Progenitor cell of endocrine pancreas (in vitro differentiated cells): ENCODE measurements at regions not wholly inside any gene's neighbourhood (a gene's known extent, or its start where the extent isn't known, plus 50 kb on each side); places are given as distances from the start of the nearest gene placed in this dataset.
"Not testable (repeated sequence)": the region's sequence is repeated elsewhere in the genome, so short reads cannot be mapped to it uniquely, and the experiment has no call there.

Experiments used
- DNase-seq: peaks from one replicate; pipeline ENCODE4 v3.0.0; 2021; ENCODE audit warnings: low spot score; ENCODE audit not compliant: unreplicated experiment
- H3K27ac Mint-ChIP-seq: 2 replicates; pipeline ENCODE4 v1.8.0; 2021; ENCODE audit warnings: mild to moderate bottlenecking, moderate library complexity, mixed read lengths
- H3K27me3 Mint-ChIP-seq: 2 replicates; pipeline ENCODE4 v1.8.0; 2021; ENCODE audit warnings: mixed read lengths
- H3K36me3 Mint-ChIP-seq: 2 replicates; pipeline ENCODE4 v1.8.0; 2022; ENCODE audit warnings: mixed read lengths; ENCODE audit not compliant: insufficient read depth
- H3K4me1 Mint-ChIP-seq: 2 replicates; pipeline ENCODE4 v1.8.0; 2021; ENCODE audit warnings: low read depth, mixed read lengths
- H3K4me3 Mint-ChIP-seq: 2 replicates; pipeline ENCODE4 v1.8.0; 2021; ENCODE audit warnings: low read depth, mild to moderate bottlenecking, moderate library complexity, mixed read lengths
- H3K9me3 Mint-ChIP-seq: 2 replicates; pipeline ENCODE4 v1.8.0; 2021; ENCODE audit warnings: low read depth, mixed read lengths
- TF ChIP-seq, protein P1 (sequence below): fragments of 200-600 bp; sonication (generic); IDR thresholded peaks from one replicate; pipeline ENCODE4 v1.5.0; 2021; ENCODE audit warnings: antibody characterized with exemption, mild to moderate bottlenecking; ENCODE audit not compliant: unreplicated experiment

DNA sequence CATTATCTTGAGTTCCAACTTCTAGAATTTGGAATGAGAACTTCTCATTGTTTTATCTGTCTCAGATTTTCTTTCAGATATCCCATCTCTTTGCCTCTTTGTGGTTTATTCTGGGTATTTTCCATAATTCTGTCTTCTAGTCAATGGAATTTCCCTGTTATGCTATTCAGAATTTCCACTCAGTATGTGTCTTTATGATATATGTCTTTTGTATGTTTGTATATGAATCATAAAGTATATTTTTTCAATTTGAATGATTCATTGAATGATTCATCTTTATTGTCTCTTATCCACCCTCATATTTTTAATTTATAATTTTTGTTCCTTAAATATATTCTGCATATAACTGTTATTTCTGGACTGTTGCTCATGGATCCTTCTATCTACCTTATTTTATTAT lies 729.7 kb upstream of the GOT2 start:
- H3K27me3 Mint-ChIP-seq = no peaks in the 10 kb centered on the region
- DNase-seq = no peak
- no peak overlapping the region for H3K27ac Mint-ChIP-seq
- TF ChIP-seq, protein P1, sequence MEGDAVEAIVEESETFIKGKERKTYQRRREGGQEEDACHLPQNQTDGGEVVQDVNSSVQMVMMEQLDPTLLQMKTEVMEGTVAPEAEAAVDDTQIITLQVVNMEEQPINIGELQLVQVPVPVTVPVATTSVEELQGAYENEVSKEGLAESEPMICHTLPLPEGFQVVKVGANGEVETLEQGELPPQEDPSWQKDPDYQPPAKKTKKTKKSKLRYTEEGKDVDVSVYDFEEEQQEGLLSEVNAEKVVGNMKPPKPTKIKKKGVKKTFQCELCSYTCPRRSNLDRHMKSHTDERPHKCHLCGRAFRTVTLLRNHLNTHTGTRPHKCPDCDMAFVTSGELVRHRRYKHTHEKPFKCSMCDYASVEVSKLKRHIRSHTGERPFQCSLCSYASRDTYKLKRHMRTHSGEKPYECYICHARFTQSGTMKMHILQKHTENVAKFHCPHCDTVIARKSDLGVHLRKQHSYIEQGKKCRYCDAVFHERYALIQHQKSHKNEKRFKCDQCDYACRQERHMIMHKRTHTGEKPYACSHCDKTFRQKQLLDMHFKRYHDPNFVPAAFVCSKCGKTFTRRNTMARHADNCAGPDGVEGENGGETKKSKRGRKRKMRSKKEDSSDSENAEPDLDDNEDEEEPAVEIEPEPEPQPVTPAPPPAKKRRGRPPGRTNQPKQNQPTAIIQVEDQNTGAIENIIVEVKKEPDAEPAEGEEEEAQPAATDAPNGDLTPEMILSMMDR = no peak
- no peak overlapping the region for H3K4me3 Mint-ChIP-seq
- no peaks in the 10 kb centered on the region for H3K4me1 Mint-ChIP-seq
- no peaks in the 10 kb centered on the region for H3K9me3 Mint-ChIP-seq
- H3K36me3 Mint-ChIP-seq = no peaks in the 10 kb centered on the region

- Mint-ChIP-seq H3K27me3 (no peaks in the 10 kb centered on the region), H3K4me1 (no peaks in the 10 kb centered on the region), H3K4me3 (no peak overlapping the region), H3K36me3 (no peaks in the 10 kb centered on the region), H3K27ac (no peak overlapping the region), H3K9me3 (no peaks in the 10 kb centered on the region)
- TF ChIP-seq, protein P1 = no peak
- no peak for DNase-seq
Observed at GRCh38 chr16:59459806-59460205, 725.7 kb upstream of the GOT2 start.

- no peak for DNase-seq
- TF ChIP-seq, protein P1 = no peak
- Mint-ChIP-seq H3K4me1 (no peaks in the 10 kb centered on the region), H3K4me3 (no peak overlapping the region), H3K9me3 (peaks cover 10% of the 10 kb centered on the region), H3K36me3 (no peaks in the 10 kb centered on the region), H3K27me3 (no peaks in the 10 kb centered on the region), H3K27ac (no peak overlapping the region)
Observed at GRCh38 chr16:59455497-59455896, 721.4 kb upstream of the GOT2 start.

GRCh38 chr16:59450513-59450912 lies 716.4 kb upstream of the GOT2 start:
- DNase-seq, H3K27ac Mint-ChIP-seq, H3K27me3 Mint-ChIP-seq, H3K4me1 Mint-ChIP-seq, H3K4me3 Mint-ChIP-seq, H3K36me3 Mint-ChIP-seq: not testable (repeated sequence)
- H3K9me3 Mint-ChIP-seq = peaks cover 17% of the 10 kb centered on the region

DNA sequence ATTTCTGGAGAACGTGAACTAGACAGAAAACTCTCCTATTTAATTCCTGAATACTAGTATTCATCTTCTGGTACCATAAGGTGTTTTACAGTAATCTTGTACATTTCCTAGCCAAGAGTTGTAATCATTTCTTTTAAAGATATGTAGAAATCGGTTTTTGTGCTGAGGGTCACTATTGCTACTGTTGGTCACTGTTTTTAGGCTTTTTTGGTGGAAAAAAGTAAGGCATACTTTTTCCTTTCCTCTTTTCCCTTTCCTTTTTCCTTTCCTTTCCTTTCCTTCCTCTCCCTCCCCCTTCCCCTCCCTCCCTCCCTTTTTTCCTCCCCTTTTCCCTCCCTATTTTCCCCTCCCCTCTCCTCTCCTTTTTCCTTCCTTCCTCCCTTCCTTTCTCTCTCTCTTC lies 706.4 kb upstream of the GOT2 start:
- Mint-ChIP-seq H3K27ac (no peak overlapping the region), H3K9me3 (peaks cover 5% of the 10 kb centered on the region), H3K4me1 (no peaks in the 10 kb centered on the region), H3K27me3 (no peaks in the 10 kb centered on the region), H3K36me3 (no peaks in the 10 kb centered on the region), H3K4me3 (no peak overlapping the region)
- no peak for DNase-seq
- TF ChIP-seq, protein P1 = no peak

GRCh38 chr16:59432896-59433295 lies 698.8 kb upstream of the GOT2 start:
- Mint-ChIP-seq H3K9me3 (no peaks in the 10 kb centered on the region), H3K36me3 (no peaks in the 10 kb centered on the region), H3K27me3 (no peaks in the 10 kb centered on the region), H3K27ac (no peak overlapping the region), H3K4me3 (no peak overlapping the region), H3K4me1 (peaks cover 3% of the 10 kb centered on the region)
- DNase-seq = no peak
- TF ChIP-seq, protein P1 = no peak
